Sigmoid colon (tissue), 6 donors: ENCODE measurements at regions not wholly inside any gene's neighbourhood (a gene's known extent, or its start where the extent isn't known, plus 50 kb on each side); places are given as distances from the start of the nearest gene placed in this dataset.

Experiments used
- DNase-seq: peaks from one replicate; pipeline ENCODE4 v3.0.0-alpha.2; 2019
- H3K27ac ChIP-seq, 4 donors: fragments of 200-600 bp; sonication (generic); one replicate each; pipeline ENCODE4 v1.5.1; 2016 to 2019; ENCODE audit warnings: mild to moderate bottlenecking in 1 of 4
- H3K27me3 ChIP-seq, 3 donors: fragments of 200-600 bp; sonication (generic); one replicate each; pipeline ENCODE4 v1.5.1; 2019; ENCODE audit warnings: mild to moderate bottlenecking in 1 of 3
- H3K36me3 ChIP-seq, 4 donors: fragments of 200-600 bp; sonication (generic); one replicate each; pipeline ENCODE4 v1.5.1; 2016 to 2019
- H3K4me1 ChIP-seq, 4 donors: fragments of 200-600 bp; sonication (generic); one replicate each; pipeline ENCODE4 v1.5.1; 2017 to 2019
- H3K4me3 ChIP-seq, 4 donors: fragments of 200-600 bp; sonication (generic); one replicate each; pipeline ENCODE4 v1.5.1; 2017 to 2019; ENCODE audit warnings: mild to moderate bottlenecking in 2 of 4, moderate library complexity in 1 of 4
- H3K9me3 ChIP-seq, 4 donors: fragments of 200-600 bp in 3 of 4; sonication (generic) in 3 of 4; one replicate each; pipeline versions ENCODE4 v1.5.1 to v1.6.1; 2013 to 2019
- CTCF ChIP-seq, 4 experiments: fragments of 450-650 bp in 3 of 4; fragments of 200-600 bp in 1 of 4; IDR thresholded peaks; one replicate each; pipeline ENCODE4 v1.5.1; 2016 to 2019; ENCODE audit warnings: antibody characterized with exemption in 4 of 4, mild to moderate bottlenecking in 3 of 4, moderate library complexity in 2 of 4
- EP300 ChIP-seq, 4 donors: sonication (generic); formaldehyde crosslinking; IDR thresholded peaks; one replicate each; pipeline ENCODE4 v1.6.1; 2017; ENCODE audit warnings: antibody characterized with exemption in 4 of 4
- POLR2A ChIP-seq, 2 donors: fragments of 450-650 bp; IDR thresholded peaks; one replicate each; pipeline ENCODE4 v1.6.1; 2016; ENCODE audit warnings: antibody characterized with exemption in 2 of 2, mild to moderate bottlenecking in 2 of 2, moderate library complexity in 2 of 2
- POLR2AphosphoS5 ChIP-seq, 4 donors: sonication (generic); formaldehyde crosslinking; IDR thresholded peaks; one replicate each; pipeline ENCODE4 v1.6.1; 2017; ENCODE audit warnings: antibody characterized with exemption in 4 of 4
- WGBS, 2 donors: extraction: QIAGEN DNeasy Blood & Tissue Kit; methylation state at CpG; one replicate each; pipeline ENCODE4 v1.1.7; 2013; 5-methylcytosine and 5-hydroxymethylcytosine counted together
- intact Hi-C: fragments of 100-400 bp; cut with DNase I; formaldehyde crosslinking; loops from one replicate; pipeline ENCODE4 v1.15.1; 2023
- donor health status: healthy with polysubstance abuse.
- donor health status: healthy.

GRCh38 chr4:138668309-138668708 lies 347.3 kb upstream of the NOCT start:
- no peak for TF ChIP-seq EP300 (IDR thresholded peaks at IDR 0.05)
- no peak for TF ChIP-seq POLR2AphosphoS5 (IDR thresholded peaks at IDR 0.05)
- no peak for TF ChIP-seq POLR2A (IDR thresholded peaks at IDR 0.05)
- no peak for TF ChIP-seq CTCF (IDR thresholded peaks at IDR 0.05)
- no peak for DNase-seq
- H3K36me3 ChIP-seq: no peaks in the 10 kb centered on the region
- 93 to 96% methylated on average over 3 of the region's 3 CpGs for WGBS, 2 donors
- H3K9me3 ChIP-seq: no peaks in the 10 kb centered on the region
- no peaks in the 10 kb centered on the region for H3K27me3 ChIP-seq
- no peaks in the 10 kb centered on the region for H3K4me1 ChIP-seq
- H3K4me3 ChIP-seq: no peak overlapping the region
- H3K27ac ChIP-seq: no peak overlapping the region
- intact Hi-C loops: no loop called here

GRCh38 chr4:138666366-138666765 lies 349.2 kb upstream of the NOCT start:
- 81 to 91% methylated on average over 6 of the region's 6 CpGs for WGBS, 2 donors
- Histone ChIP-seq H3K4me3 (no peak overlapping the region), H3K4me1 (no peaks in the 10 kb centered on the region), H3K27me3 (no peaks in the 10 kb centered on the region), H3K27ac (no peak overlapping the region), H3K36me3 (no peaks in the 10 kb centered on the region), H3K9me3 (no peaks in the 10 kb centered on the region)
- no peak for DNase-seq
- intact Hi-C loops: no loop called here
- TF ChIP-seq EP300 (IDR thresholded peaks at IDR 0.05) (no peak), POLR2A (IDR thresholded peaks at IDR 0.05) (no peak), CTCF (IDR thresholded peaks at IDR 0.05) (no peak), POLR2AphosphoS5 (IDR thresholded peaks at IDR 0.05) (no peak)

GRCh38 chr4:138665851-138666250 lies 349.7 kb upstream of the NOCT start:
- Histone ChIP-seq H3K4me1 (peaks cover 0 to 5% (median 2%) of the 10 kb centered on the region in 4 donors), H3K9me3 (no peaks in the 10 kb centered on the region), H3K27me3 (no peaks in the 10 kb centered on the region), H3K4me3 (no peak overlapping the region), H3K27ac (no peak overlapping the region), H3K36me3 (no peaks in the 10 kb centered on the region)
- 80 to 90% methylated on average over 4 of the region's 4 CpGs for WGBS, 2 donors
- intact Hi-C loops: no loop called here
- no peak for TF ChIP-seq EP300 (IDR thresholded peaks at IDR 0.05)
- TF ChIP-seq POLR2AphosphoS5 (IDR thresholded peaks at IDR 0.05): no peak
- TF ChIP-seq POLR2A (IDR thresholded peaks at IDR 0.05): no peak
- TF ChIP-seq CTCF (IDR thresholded peaks at IDR 0.05): no peak
- no peak for DNase-seq

GRCh38 chr4:138663883-138664282 lies 351.7 kb upstream of the NOCT start:
- Histone ChIP-seq H3K27ac (no peak overlapping the region), H3K27me3 (no peaks in the 10 kb centered on the region), H3K9me3 (no peaks in the 10 kb centered on the region), H3K4me3 (no peak overlapping the region), H3K4me1 (peaks cover 0 to 16% (median 6%) of the 10 kb centered on the region in 4 donors), H3K36me3 (no peaks in the 10 kb centered on the region)
- intact Hi-C loops: no loop called here
- WGBS, 2 donors: 62 to 76% methylated on average over 4 of the region's 4 CpGs
- DNase-seq: no peak
- TF ChIP-seq POLR2A (IDR thresholded peaks at IDR 0.05) (no peak), POLR2AphosphoS5 (IDR thresholded peaks at IDR 0.05) (no peak), EP300 (IDR thresholded peaks at IDR 0.05) (no peak), CTCF (IDR thresholded peaks at IDR 0.05) (no peak)

GRCh38 chr4:138659812-138660316 lies 355.7 kb upstream of the NOCT start:
- peaks cover 0 to 16% (median 6%) of the 10 kb centered on the region in 4 donors for H3K4me1 ChIP-seq
- no peaks in the 10 kb centered on the region for H3K27me3 ChIP-seq
- no peak overlapping the region for H3K27ac ChIP-seq
- intact Hi-C loops: no loop called here
- H3K36me3 ChIP-seq: no peaks in the 10 kb centered on the region
- no peak overlapping the region for H3K4me3 ChIP-seq
- no peak for DNase-seq
- no peaks in the 10 kb centered on the region for H3K9me3 ChIP-seq
- 87 to 93% methylated on average over 6 of the region's 6 CpGs for WGBS, 2 donors
- TF ChIP-seq POLR2AphosphoS5 (IDR thresholded peaks at IDR 0.05) (no peak), POLR2A (IDR thresholded peaks at IDR 0.05) (no peak), CTCF (IDR thresholded peaks at IDR 0.05) (no peak), EP300 (IDR thresholded peaks at IDR 0.05) (no peak)
